Lower leg skin (tissue), 3 donors: ENCODE measurements at regions not wholly inside any gene's neighbourhood (a gene's known extent, or its start where the extent isn't known, plus 50 kb on each side); places are given as distances from the start of the nearest gene placed in this dataset.

Source experiments
- POLR2A ChIP-seq, 2 donors: fragments of 450-650 bp; IDR thresholded peaks; one replicate each; pipeline ENCODE4 v1.6.1; 2016 to 2017; ENCODE audit warnings: antibody characterized with exemption in 2 of 2, mild to moderate bottlenecking in 1 of 2, moderate library complexity in 1 of 2
- TF ChIP-seq, protein P1 (sequence below), 3 donors: fragments of 450-650 bp; IDR thresholded peaks; one replicate each; pipeline ENCODE4 v1.5.1; 2016; ENCODE audit warnings: antibody characterized with exemption in 3 of 3, mild to moderate bottlenecking in 3 of 3, moderate library complexity in 2 of 3

DNA sequence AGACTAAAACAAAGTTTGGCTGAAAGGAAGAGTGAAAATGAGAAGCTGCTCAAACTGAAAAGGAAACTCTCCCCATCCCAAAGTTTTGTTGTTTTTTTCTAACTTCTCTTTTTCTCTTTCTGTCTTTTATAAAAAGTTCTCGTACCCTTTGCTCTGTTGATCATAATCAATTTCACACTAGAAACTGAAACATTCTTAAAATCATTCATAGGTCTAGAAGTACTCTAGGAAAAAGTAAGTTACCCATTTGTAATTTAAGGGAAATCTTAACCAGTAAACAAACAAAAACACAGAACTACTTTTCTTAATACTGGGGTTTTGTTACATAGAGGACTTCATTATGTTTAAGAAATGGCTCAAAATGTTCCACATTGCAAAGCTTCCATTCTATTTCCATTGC lies 339.8 kb downstream of the SEMA3D start:
- TF ChIP-seq, protein P1, sequence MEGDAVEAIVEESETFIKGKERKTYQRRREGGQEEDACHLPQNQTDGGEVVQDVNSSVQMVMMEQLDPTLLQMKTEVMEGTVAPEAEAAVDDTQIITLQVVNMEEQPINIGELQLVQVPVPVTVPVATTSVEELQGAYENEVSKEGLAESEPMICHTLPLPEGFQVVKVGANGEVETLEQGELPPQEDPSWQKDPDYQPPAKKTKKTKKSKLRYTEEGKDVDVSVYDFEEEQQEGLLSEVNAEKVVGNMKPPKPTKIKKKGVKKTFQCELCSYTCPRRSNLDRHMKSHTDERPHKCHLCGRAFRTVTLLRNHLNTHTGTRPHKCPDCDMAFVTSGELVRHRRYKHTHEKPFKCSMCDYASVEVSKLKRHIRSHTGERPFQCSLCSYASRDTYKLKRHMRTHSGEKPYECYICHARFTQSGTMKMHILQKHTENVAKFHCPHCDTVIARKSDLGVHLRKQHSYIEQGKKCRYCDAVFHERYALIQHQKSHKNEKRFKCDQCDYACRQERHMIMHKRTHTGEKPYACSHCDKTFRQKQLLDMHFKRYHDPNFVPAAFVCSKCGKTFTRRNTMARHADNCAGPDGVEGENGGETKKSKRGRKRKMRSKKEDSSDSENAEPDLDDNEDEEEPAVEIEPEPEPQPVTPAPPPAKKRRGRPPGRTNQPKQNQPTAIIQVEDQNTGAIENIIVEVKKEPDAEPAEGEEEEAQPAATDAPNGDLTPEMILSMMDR (IDR thresholded peaks at IDR 0.05), result no peak
- TF ChIP-seq POLR2A (IDR thresholded peaks at IDR 0.05), result no peak
